Epithelial cell of esophagus (primary cell): ENCODE measurements at regions not wholly inside any gene's neighbourhood (a gene's known extent, or its start where the extent isn't known, plus 50 kb on each side); places are given as distances from the start of the nearest gene placed in this dataset.

Experiments used
- DNase-seq: peaks from one replicate; pipeline ENCODE4 v3.0.0; 2010; ENCODE audit warnings: low read depth
- H3K4me3 ChIP-seq: 2 replicates; pipeline ENCODE4 v1.5.1; 2011; ENCODE audit warnings: mild to moderate bottlenecking, low read length, control low read depth
- CTCF ChIP-seq: IDR thresholded peaks from 2 replicates; pipeline ENCODE4 v1.5.1; 2011; ENCODE audit warnings: low read depth, mild to moderate bottlenecking, low read length, control low read depth, inconsistent platforms; ENCODE audit not compliant: insufficient read depth; ENCODE audit errors: missing control alignments

GRCh38 chr1:88541596-88541995, 142.5 kb upstream of the PKN2 start:
- no peak overlapping the region for H3K4me3 ChIP-seq
- TF ChIP-seq CTCF, result no peak

DNA sequence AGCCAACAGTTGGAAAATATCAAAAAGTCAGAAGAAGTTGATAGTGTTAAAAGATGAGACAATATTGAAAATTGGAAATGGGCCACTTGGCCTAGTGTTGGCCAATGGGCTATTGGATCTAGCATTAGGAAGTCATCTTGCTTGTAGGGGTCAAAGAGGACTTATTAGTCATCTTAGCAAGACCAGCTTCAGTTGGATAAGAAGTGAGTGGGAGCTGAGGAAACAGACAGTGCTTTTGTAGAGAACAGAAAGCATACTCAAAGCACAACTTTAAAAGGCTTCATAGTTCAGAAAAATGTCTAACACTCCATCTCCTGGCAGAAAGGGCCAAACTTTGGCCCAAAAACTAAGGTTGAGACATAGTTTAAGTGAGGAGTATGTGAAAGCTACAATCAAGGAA, 139.9 kb upstream of the PKN2 start:
- H3K4me3 ChIP-seq, result no peak overlapping the region
- no peak for DNase-seq
- no peak for TF ChIP-seq CTCF

More at GRCh38 chr1:88541596-88541995, 142.5 kb upstream of the PKN2 start:
- DNase-seq, result no peak

DNA sequence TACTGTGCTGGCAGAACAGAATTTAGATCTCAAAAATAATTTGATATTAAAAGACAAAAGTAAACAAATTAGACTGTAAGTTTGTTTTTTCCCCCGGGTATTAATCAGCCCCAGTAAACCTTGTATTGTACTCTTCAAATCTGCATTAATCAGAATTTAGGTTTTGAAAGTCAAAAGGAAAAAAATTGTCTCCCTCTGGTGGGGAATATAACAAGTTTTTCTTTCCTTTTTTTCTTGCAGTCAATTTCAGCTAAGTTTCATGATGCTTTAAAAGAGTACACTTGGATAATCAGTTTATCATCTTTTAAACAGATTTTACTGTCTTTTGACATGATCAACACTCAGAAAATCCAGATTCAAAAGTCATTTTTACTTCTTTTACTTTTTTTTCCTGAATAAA, 134.5 kb upstream of the PKN2 start:
- H3K4me3 ChIP-seq, result no peak overlapping the region
- peak; percentile 4 for DNase-seq
- TF ChIP-seq CTCF, result no peak

DNA sequence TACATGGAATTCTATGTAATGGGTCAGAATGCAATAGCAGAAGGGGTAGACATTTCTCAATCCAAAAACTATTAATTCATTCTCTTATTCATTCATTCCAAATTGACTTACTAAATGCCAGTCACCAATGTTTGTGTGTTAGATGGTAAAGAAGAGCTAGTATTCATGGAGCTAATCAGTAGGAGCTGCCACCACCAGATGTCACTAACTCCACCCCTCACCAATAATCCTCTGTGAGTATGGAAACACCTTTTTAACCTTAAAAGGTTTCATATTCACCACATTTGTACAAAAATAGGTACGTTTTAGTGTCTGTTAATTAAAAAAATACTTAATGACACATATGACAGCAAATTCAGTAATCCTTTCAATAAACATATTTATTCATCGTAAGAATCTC, 131.8 kb upstream of the PKN2 start:
- H3K4me3 ChIP-seq, result no peak overlapping the region
- TF ChIP-seq CTCF, result peak; percentile 18
- no peak for DNase-seq

DNA sequence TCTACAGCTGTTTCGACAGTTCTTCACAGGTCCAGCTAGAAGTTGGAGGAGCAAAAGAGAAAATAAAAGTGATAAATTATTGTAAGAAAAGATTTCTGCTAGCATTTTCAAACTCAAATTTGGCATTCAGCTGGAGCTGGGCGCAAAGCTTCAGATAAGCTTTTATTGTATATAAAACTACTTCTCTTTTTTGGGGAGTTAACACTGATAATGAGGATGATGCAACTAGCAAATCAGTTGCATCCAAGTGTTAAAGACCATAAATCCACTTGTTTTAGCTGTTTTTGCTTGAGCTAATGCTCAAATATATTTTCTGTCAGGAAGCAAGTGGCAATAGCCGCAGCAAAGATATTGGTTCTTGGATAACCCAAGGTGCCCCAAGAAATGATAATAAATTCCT, 127.1 kb upstream of the PKN2 start:
- H3K4me3 ChIP-seq, result no peak overlapping the region
- TF ChIP-seq CTCF, result no peak
- DNase-seq, result no peak

- H3K4me3 ChIP-seq, result no peak overlapping the region
- DNase-seq, result no peak
- no peak for TF ChIP-seq CTCF
Measured at GRCh38 chr1:88560621-88561020, 123.5 kb upstream of the PKN2 start.

DNA sequence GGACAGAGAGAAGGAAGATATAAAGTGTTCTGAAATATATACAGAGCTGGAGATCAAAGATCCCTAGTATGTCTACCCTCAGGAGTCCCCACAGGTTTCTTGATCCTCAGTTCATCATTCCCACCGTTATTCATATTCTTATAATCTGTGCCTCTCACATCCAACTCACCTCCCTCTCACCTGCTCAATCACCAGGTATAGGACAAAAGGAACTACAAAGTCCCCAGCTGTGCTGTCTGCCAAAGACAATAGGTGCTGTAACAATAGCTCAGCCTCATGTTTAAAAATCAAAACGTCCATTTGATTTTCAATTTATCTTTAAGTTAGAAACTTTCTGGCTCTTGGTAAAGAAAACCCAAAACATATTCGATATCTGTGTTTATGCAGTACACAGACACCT, 121.1 kb upstream of the PKN2 start:
- H3K4me3 ChIP-seq, result no peak overlapping the region
- DNase-seq, result no peak
- no peak for TF ChIP-seq CTCF
